GM21529 (cell line): ENCODE measurements at regions not wholly inside any gene's neighbourhood (a gene's known extent, or its start where the extent isn't known, plus 50 kb on each side); places are given as distances from the start of the nearest gene placed in this dataset.
A peak's percentile ranks its signal among the peaks of the same experiment; 100 is the strongest.
"Not testable (repeated sequence)": the region's sequence is repeated elsewhere in the genome, so short reads cannot be mapped to it uniquely, and the experiment has no call there.

Source experiments
- ATAC-seq: cut with Tn5 transposase; IDR thresholded peaks from one replicate; pipeline ENCODE4 v1.9.1; 2021; ENCODE audit not compliant: unreplicated experiment

- no peak for ATAC-seq
Observed at GRCh38 chr2:204140246-204140645, 203.7 kb downstream of the ICOS start.

GRCh38 chr2:204143216-204144014 is 206.9 kb downstream of the ICOS start:
- ATAC-seq, result no peak

- ATAC-seq, result no peak
Observed at GRCh38 chr2:204144492-204144891, 207.9 kb downstream of the ICOS start.

- ATAC-seq, result peak; percentile 98
Observed at GRCh38 chr2:204145263-204145751, 208.7 kb downstream of the ICOS start.

- no peak for ATAC-seq
Observed at GRCh38 chr2:204145791-204146190, 209.2 kb downstream of the ICOS start.

GRCh38 chr2:204147040-204147439 is 210.5 kb downstream of the ICOS start:
- not testable (repeated sequence) for ATAC-seq

- no peak for ATAC-seq
Observed at GRCh38 chr2:204150721-204151120, 214.2 kb downstream of the ICOS start.

GRCh38 chr2:204152616-204153015 is 216.1 kb downstream of the ICOS start:
- no peak for ATAC-seq

GRCh38 chr2:204154863-204155262 is 218.3 kb downstream of the ICOS start:
- ATAC-seq, result no peak

- ATAC-seq, result no peak
Observed at GRCh38 chr2:204156456-204156855, 219.9 kb downstream of the ICOS start.

GRCh38 chr2:204157684-204158083 is 221.1 kb downstream of the ICOS start:
- no peak for ATAC-seq

GRCh38 chr2:204159526-204159925 is 223.0 kb downstream of the ICOS start:
- no peak for ATAC-seq

GRCh38 chr2:204160989-204161388 is 224.4 kb downstream of the ICOS start:
- no peak for ATAC-seq

- no peak for ATAC-seq
Observed at GRCh38 chr2:204161886-204162285, 225.3 kb downstream of the ICOS start.

- ATAC-seq, result no peak
Observed at GRCh38 chr2:204166961-204167360, 230.4 kb downstream of the ICOS start.

GRCh38 chr2:204167670-204168069 is 231.1 kb downstream of the ICOS start:
- not testable (repeated sequence) for ATAC-seq

GRCh38 chr2:204170411-204170810 is 233.8 kb downstream of the ICOS start:
- no peak for ATAC-seq

GRCh38 chr2:204171432-204172144 is 235.0 kb downstream of the ICOS start:
- ATAC-seq, result no peak

- ATAC-seq, result no peak
Observed at GRCh38 chr2:204172145-204172600, 235.6 kb downstream of the ICOS start.

- ATAC-seq, result no peak
Observed at GRCh38 chr2:204174034-204174433, 237.5 kb downstream of the ICOS start.

- ATAC-seq, result no peak
Observed at GRCh38 chr2:204175552-204176271, 239.1 kb downstream of the ICOS start.
